ENCODE measurements at regions not wholly inside any gene's neighbourhood (a gene's known extent, or its start where the extent isn't known, plus 50 kb on each side); places are given as distances from the start of the nearest gene placed in this dataset.
"Not testable (repeated sequence)": the region's sequence is repeated elsewhere in the genome, so short reads cannot be mapped to it uniquely, and the experiment has no call there.

- intact Hi-C loops (cut with micrococcal nuclease) (no loop called here), dilution Hi-C loops (cut with HindIII; ENCODE audit: low sequenced_read_pairs, unreplicated experiment) (no loop called here), in situ Hi-C loops (cut with MboI; ENCODE audit: low sequenced_read_pairs) (no loop called here)
- no peak overlapping the region for H3K23ac ChIP-seq (ENCODE audit: low read depth, low read length)
- no peak overlapping the region for H2AK9ac ChIP-seq (replicated peaks; ENCODE audit: low read depth, low read length, poor library complexity)
- no peak overlapping the region for H3K4me3 ChIP-seq (ENCODE audit: insufficient read depth, low read depth, low read length)
- no peak overlapping the region for H3K14ac ChIP-seq (replicated peaks; ENCODE audit: low read depth, low read length)
- H2BK15ac ChIP-seq (ENCODE audit: low read depth, low read length), result no peak overlapping the region
- no peak overlapping the region for H3K4me2 ChIP-seq (ENCODE audit: low read depth, low read length)
- H3K4me1 ChIP-seq (ENCODE audit: control insufficient read depth, insufficient read depth, low read length), result no peaks in the 10 kb centered on the region
- H3K9ac ChIP-seq (ENCODE audit: low read depth, low read length), result no peak overlapping the region
- DNase-seq (no peak), ATAC-seq (ENCODE audit: low read depth) (no peak)
- TF ChIP-seq NFE2L2 (IDR thresholded peaks at IDR 0.05; ENCODE audit: low read depth, low read length) (no peak), BHLHE40 (IDR thresholded peaks at IDR 0.05; ENCODE audit: low read depth, low read length) (no peak), USF2 (IDR thresholded peaks at IDR 0.05; ENCODE audit: low read depth, low read length) (no peak), POLR2A (IDR thresholded peaks at IDR 0.05; ENCODE audit: low read depth, low read length) (no peak), CEBPB (IDR thresholded peaks at IDR 0.05; ENCODE audit: low read depth, low read length) (no peak), RAD21 (IDR thresholded peaks at IDR 0.05; ENCODE audit: low read length) (no peak), RFX5 (IDR thresholded peaks at IDR 0.05; ENCODE audit: low read depth, low read length) (no peak), FOS (IDR thresholded peaks at IDR 0.05; ENCODE audit: low read depth, low read length) (no peak), RCOR1 (IDR thresholded peaks at IDR 0.05; ENCODE audit: insufficient replicate concordance, low read length) (no peak), MAFK (IDR thresholded peaks at IDR 0.05; ENCODE audit: low read depth, low read length) (no peak)
- no peak overlapping the region for H3K18ac ChIP-seq (ENCODE audit: low read depth, low read length)
- no peak overlapping the region for H2BK20ac ChIP-seq (ENCODE audit: low read depth, low read length)
- WGBS, 2 experiments (ENCODE audit: extremely low coverage in 2 of 2, insufficient read length in 1 of 2), result no CpG with 5 or more reads among the region's 5 CpGs
- no peak overlapping the region for H2BK120ac ChIP-seq (ENCODE audit: low read depth, low read length)
- H3K56ac ChIP-seq (ENCODE audit: extremely low read depth, insufficient read depth, low read length), result no peak overlapping the region
- BruUV-seq (replicated peaks), result no TSS peak
- H3K9me3 ChIP-seq (ENCODE audit: control insufficient read depth, insufficient read depth, low read length), result peaks cover 7% of the 10 kb centered on the region
- H4K20me1 ChIP-seq (ENCODE audit: insufficient read depth, low read length), result no peaks in the 10 kb centered on the region
- no peaks in the 10 kb centered on the region for H3K36me3 ChIP-seq (ENCODE audit: control insufficient read depth, insufficient read depth, low read length)
- H2AFZ ChIP-seq (replicated peaks; ENCODE audit: low read length, poor library complexity), result no peak overlapping the region
- ChIA-PET POLR2A (ENCODE audit: unreplicated experiment) (no interaction called here), CTCF (no interaction called here)
- no peak overlapping the region for H2BK5ac ChIP-seq (ENCODE audit: low read depth, low read length, poor library complexity, severe bottlenecking)
- H3K27me3 ChIP-seq (ENCODE audit: control insufficient read depth, insufficient read depth, low read length), result no peaks in the 10 kb centered on the region
- H4K5ac ChIP-seq (ENCODE audit: low read depth, low read length), result no peak overlapping the region
- H4K91ac ChIP-seq (ENCODE audit: insufficient read depth, low read depth, low read length), result no peak overlapping the region
- no peaks in the 10 kb centered on the region for H3K79me1 ChIP-seq (ENCODE audit: low read depth in 1 of 2, low read length in 2 of 2)
- H3K27ac ChIP-seq (ENCODE audit: insufficient read depth, low read length), result no peak overlapping the region
- no peak overlapping the region for H4K8ac ChIP-seq (ENCODE audit: low read depth in 2 of 2, low read length in 2 of 2)
- no peak overlapping the region for H2AK5ac ChIP-seq (ENCODE audit: low read depth, low read length)
- no peaks in the 10 kb centered on the region for H3K9me1 ChIP-seq (ENCODE audit: insufficient read depth, low read length)
- H3K4ac ChIP-seq (ENCODE audit: low read depth, low read length), result no peak overlapping the region
Observed at GRCh38 chr9:74173284-74173683, 323.9 kb upstream of the RORB start.

DNA sequence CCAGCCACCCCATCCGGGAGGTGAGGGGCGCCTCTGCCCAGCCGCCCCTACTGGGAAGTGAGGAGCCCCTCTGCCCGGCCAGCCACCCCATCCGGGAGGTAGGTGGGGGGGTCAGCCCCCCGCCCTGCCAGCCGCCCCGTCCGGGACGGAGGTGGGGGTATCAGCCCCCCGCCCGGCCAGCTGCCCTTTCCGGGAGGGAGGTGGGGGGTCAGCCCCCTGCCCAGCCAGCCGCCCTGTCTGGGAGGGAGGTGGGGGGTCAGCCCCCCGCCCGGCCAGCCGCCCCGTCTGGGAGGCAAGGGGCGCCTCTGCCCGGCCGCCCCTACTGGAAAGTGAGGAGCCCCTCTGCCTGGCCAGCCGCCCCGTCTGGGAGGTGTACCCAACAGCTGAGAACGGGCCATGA lies 299.4 kb upstream of the RORB start:
- H3K4me3 ChIP-seq (ENCODE audit: insufficient read depth, low read depth, low read length); H4K20me1 ChIP-seq (ENCODE audit: insufficient read depth, low read length); H3K79me1 ChIP-seq (ENCODE audit: low read depth in 1 of 2, low read length in 2 of 2); H4K91ac ChIP-seq (ENCODE audit: insufficient read depth, low read depth, low read length); H3K14ac ChIP-seq (replicated peaks; ENCODE audit: low read depth, low read length); POLR2A ChIA-PET (ENCODE audit: unreplicated experiment); H2BK5ac ChIP-seq (ENCODE audit: low read depth, low read length, poor library complexity, severe bottlenecking); H2BK120ac ChIP-seq (ENCODE audit: low read depth, low read length); H3K23ac ChIP-seq (ENCODE audit: low read depth, low read length); H2BK20ac ChIP-seq (ENCODE audit: low read depth, low read length); H3K27ac ChIP-seq (ENCODE audit: insufficient read depth, low read length); H3K9me3 ChIP-seq (ENCODE audit: control insufficient read depth, insufficient read depth, low read length); DNase-seq; H3K18ac ChIP-seq (ENCODE audit: low read depth, low read length); H2AK9ac ChIP-seq (replicated peaks; ENCODE audit: low read depth, low read length, poor library complexity); BruUV-seq (replicated peaks); H3K4ac ChIP-seq (ENCODE audit: low read depth, low read length); H2AK5ac ChIP-seq (ENCODE audit: low read depth, low read length); in situ Hi-C loops (cut with MboI; ENCODE audit: low sequenced_read_pairs); H3K27me3 ChIP-seq (ENCODE audit: control insufficient read depth, insufficient read depth, low read length); H2BK15ac ChIP-seq (ENCODE audit: low read depth, low read length); H3K9me1 ChIP-seq (ENCODE audit: insufficient read depth, low read length); dilution Hi-C loops (cut with HindIII; ENCODE audit: low sequenced_read_pairs, unreplicated experiment); H3K4me2 ChIP-seq (ENCODE audit: low read depth, low read length); H4K5ac ChIP-seq (ENCODE audit: low read depth, low read length); CTCF ChIA-PET; H4K8ac ChIP-seq (ENCODE audit: low read depth in 2 of 2, low read length in 2 of 2); H2AFZ ChIP-seq (replicated peaks; ENCODE audit: low read length, poor library complexity); ATAC-seq (ENCODE audit: low read depth); H3K9ac ChIP-seq (ENCODE audit: low read depth, low read length); H3K4me1 ChIP-seq (ENCODE audit: control insufficient read depth, insufficient read depth, low read length); intact Hi-C loops (cut with micrococcal nuclease); H3K36me3 ChIP-seq (ENCODE audit: control insufficient read depth, insufficient read depth, low read length); H3K56ac ChIP-seq (ENCODE audit: extremely low read depth, insufficient read depth, low read length): not testable (repeated sequence)
- WGBS, 2 experiments (ENCODE audit: extremely low coverage in 2 of 2, insufficient read length in 1 of 2), result no CpG with 5 or more reads among the region's 24 CpGs

Data from IMR-90 (cell line).